ENCODE measurements at regions not wholly inside any gene's neighbourhood (a gene's known extent, or its start where the extent isn't known, plus 50 kb on each side); places are given as distances from the start of the nearest gene placed in this dataset.

DNA sequence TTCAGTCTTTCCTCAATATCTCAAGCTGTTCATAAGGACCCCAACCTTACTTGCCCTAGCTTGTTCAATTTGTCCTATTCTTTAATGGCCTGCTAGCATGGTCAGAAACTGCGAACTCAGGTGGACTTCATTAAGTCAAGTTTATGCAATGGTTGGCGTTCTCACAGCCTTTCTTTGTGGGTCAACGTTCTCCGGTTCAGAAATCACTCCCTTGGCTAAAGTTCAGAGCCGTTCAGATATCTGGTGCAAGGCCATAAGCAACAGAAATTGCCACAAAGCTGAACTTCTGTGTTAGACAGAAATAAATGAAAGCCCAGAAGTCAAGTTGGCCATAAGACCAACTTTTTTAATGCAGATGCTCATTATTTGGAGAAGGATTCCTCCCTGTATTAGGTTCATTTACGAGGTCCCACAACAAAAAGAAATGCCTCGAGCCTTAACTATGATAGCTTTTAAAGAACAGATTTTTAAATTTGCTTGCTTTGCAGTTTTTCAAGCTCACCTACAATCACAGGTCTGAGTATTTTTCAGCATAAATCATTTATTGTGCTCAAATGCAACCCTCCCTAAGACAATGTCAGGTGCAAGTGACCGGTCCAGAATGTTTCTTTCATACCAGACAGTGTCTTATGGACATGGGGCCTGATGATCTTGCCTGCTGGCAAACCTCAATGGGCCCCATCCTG is 140.2 kb upstream of the COL11A1 start:
- no peak for FAIRE-seq

DNA sequence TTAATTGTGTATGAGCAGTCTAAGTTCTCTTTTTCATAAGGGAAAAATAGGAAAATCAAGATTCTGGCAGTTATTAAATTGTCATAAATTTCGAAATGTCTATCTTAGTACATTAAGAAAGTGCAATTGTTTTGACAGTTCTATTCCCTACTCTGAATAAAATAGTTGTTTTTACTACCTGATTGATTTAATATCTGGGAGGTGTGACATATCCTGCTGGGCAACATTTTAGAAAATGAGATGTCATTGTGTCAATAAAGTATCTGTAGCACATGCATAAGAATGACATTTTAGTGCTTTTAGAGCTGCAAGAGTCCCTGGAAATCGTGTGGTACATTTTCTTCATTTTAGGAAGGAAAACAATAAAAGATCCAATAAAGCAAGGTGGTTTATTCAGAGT is 139.2 kb upstream of the COL11A1 start:
- no peak for FAIRE-seq

DNA sequence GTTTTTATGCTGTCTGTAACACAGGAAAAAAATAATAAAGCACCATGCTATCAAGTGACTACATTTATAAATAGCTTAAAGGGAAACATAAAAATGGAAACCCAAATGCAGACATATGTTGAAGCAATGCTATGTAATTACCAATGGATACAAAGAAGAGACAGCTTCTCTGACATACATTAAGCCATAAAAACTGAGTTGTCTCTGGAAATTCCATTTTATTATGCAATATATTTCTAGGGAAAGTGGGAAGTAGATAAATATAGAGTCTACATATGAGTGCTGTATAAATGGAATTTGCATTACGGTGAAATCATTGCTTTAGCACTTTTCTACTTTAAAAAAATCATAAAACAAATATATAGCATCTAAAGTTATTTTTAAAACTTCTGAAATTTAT is 135.2 kb upstream of the COL11A1 start:
- FAIRE-seq: no peak

DNA sequence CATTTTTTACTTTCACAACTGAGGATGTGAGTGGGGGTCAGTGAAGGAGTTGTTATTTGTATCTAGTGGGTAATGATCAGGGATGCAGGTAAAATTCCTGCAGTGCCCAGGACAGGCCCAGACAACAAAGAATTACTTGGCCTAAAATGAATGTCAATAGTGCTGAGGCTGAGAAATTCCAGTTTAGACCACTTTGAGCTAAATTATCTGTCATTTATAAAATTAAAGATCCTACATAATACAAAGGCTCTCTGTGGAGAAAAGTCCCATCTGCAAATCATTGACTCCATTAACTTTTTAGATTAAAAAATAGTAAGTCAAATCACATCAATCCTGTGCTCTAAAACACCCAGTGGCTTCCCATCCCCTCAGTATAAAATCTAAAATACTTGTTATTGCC is 130.7 kb upstream of the COL11A1 start:
- no peak for FAIRE-seq

DNA sequence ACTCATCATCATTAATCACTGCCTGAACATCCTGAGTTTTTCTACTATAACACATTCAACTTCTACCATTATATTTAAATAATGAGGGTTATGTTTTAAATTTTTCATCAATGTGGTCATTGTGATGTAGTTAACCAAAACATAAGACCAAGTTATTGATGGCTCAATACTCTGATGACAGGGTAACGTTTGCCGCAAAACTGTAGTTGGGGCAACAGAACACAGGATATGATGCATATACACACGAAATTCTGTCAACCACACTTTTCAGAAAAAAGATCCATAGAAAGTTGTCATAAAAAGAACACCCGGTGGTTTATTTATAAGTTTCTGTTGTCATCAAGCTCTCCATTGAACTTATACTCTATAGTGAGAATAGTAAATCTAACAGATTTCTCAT is 121.7 kb upstream of the COL11A1 start:
- no peak for FAIRE-seq

DNA sequence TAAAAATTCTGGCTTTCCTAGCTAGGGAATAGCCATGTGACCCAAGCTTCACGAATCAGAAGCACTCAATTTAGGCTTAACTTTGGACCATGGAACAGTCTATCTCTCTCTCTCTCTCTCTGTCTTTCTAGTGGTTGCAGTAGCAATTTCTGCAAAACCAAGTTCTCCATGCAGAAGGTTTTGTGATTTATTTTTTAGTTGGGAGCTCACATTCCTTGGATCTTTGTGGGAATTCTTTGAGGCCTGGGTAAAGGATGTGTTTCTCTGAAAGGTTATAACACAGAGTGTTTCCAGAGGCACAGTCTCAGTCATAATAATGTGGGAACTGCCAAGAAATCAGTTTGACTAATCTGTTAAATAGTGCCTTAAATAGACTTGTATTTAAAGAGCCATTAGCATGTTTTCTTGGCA is 112.3 kb upstream of the COL11A1 start:
- peak; percentile 82 for FAIRE-seq

DNA sequence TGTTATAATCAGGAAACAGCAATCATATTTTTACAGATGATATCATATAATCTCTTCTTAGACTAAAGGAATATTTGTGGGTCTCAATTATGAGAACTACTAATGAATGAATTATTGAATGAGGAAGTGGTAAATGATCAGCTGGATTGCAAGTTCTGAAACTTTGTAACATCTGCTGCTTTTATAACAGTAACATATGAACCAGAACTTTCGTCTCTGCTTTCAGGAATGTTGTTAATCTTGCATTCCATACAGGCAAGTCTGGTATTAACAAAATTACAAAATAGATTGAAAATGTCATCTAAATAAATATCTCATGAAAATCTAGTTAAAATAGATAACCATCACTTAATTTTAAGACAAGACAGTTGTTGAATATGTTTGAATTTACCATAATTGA is 110.5 kb upstream of the COL11A1 start:
- peak; percentile 71 for FAIRE-seq

DNA sequence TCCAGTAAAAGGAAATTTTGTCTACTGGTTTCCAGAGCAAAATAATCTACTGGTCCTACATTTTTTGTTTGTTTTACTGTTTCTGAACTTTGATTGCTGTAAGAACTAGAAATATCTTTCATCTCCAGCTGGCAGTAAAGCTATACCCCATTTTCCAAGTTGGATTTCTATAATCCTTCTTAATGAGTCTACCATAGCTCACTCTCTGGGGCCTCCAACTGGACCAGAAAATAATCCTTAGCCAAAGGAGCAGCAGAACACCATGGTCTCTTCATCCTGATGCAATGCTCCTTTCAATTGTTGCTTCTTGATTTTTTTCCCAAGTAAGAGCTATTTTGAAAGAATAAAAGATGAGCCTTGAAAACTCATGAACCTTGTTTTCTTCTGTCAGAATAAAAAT is 110.0 kb upstream of the COL11A1 start:
- FAIRE-seq: no peak

DNA sequence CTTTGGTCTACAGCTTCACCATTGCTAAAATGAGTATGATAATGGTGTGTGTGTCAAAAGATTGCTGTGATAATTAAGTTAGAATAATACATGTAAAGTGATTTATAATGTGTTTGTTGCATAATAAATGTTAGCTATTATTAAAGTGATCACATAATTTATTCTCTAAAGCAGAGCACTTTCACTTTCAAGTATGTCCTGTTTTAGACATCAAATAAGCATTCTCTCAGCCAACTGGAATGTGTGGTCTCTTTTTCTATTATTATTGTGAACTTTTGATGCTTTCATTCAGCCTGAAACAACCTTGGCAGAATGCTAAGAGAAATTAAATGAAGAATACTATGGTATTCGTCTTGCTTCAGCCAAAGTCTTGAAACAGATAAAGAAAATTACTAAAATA is 102.8 kb upstream of the COL11A1 start:
- FAIRE-seq: peak; percentile 26

DNA sequence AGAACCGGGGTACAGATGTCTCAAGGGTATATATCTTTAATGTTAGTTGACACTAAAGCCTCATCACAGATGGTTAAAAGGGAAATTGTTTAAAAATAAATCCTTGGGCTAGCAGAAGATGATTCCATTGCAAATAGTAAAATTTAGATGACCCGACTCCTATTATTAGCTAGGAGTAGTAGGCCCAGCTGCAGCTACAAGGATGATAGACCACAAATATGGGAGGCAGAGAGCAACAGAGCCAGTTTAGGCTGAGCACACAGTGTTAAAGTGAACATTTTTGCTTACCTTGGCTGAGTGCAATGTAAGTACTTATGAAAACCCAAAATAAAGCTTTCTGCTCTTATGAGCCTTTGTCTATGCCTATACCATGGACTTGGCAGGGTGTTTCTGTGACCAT is 100.5 kb upstream of the COL11A1 start:
- FAIRE-seq: no peak

DNA sequence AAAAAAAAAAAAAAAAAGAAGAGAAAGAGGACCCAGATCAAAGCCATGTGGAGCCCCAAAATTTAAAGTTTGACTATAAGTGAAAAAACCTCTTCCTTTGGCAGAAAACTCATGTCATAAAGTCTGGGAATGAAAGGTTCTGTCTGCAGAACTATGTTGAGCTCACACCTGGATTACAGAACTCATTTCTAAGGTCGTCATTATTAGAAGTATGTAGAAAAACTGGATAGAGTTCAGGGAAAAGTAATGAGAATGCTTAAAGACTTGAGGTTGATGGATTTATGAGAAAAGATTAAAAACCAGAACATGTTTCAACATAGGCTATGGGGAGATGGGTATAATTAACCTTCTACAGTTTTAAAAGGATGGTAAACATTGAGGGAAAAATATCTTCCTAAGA is 90.7 kb upstream of the COL11A1 start:
- FAIRE-seq: no peak

DNA sequence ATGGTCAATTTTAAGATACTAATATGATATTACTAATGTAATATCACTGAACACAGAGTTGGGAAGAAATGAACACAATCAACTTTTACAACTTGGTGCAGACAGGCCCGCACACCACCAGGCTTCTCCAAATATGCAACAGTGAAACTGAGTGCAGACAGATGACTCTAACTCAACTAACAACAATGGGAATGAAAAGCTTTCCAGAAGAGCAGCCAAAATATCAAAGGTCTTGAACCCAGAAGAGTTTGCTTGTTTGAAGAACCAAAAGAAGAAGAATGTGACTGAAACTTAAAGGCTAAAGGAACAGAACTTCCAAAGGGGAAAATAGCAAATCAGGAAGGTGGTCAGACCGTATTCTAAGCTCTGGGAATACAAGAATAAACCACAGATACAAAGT is 89.8 kb upstream of the COL11A1 start:
- FAIRE-seq: no peak

DNA sequence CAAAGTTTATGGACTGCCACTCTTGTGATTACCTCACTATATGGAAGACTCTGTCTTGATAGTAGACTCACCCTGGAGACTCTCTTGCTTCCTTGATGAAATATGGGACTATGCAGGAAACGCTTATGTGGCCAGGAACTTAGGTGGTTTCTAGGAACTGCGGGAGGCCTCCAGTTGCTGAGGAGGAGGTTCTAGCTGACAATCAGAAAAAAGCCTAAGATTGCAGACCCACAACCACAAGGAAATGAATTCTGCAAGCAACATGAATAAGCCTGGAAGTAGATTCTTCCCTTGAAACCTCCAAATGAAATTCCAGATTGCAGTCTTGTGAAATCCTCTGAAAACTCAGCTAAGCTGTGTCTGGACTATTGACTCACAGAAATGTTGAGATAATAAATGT is 88.9 kb upstream of the COL11A1 start:
- FAIRE-seq: no peak

DNA sequence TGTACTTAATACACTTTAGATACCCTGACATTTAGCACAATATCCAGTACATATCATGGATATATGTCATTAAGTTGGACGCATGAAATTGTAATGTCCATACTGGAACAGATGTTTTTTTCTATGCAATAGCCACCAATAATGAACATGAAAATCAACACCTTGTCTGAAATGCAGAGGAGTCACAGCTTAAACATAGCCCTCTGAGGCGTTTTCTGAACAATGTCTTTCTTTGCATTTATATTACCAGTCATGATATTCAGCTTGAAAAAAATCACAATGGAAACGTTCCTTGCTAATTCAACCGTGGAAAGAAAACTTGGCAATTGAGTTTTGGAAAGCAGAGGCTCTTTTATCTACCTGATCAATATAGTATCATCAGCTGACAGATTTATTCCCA is 86.7 kb upstream of the COL11A1 start:
- FAIRE-seq: no peak

DNA sequence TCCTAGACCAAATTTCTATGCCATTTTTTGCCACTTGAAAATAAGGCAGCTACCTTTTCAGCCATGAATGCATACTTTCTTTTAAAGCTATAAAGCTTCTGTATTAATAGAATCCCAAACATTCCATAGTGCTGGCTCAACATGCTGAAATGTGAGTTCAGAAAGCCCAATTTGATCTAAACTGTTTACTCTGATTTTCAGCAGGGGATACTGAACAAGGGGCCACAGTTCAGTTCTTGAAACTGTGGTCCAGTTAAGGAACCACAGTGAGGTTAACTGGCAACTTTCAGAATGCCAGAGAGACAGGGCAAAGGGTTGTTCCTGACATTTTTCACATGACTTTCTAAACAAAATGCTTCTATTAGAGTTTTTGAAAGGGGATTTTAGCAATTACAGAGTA is 85.7 kb upstream of the COL11A1 start:
- no peak for FAIRE-seq

DNA sequence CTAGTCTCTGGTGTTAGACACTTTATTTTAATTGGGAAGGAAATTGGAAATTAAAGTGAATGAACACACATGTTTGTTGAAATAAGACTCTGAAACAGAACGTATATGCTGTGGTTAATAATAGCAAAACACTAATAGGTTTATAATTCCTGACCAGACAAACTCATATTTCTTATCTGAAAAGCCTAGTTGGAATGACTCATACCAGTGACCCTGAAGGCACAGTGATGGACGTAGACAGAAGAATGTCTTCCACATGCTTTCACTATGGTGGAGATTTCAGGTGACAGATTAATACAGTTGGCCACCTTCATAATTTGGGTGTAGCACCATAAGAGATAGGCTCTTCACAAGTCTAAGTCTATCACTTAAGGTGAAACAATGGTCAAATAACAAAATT is 83.0 kb upstream of the COL11A1 start:
- no peak for FAIRE-seq

DNA sequence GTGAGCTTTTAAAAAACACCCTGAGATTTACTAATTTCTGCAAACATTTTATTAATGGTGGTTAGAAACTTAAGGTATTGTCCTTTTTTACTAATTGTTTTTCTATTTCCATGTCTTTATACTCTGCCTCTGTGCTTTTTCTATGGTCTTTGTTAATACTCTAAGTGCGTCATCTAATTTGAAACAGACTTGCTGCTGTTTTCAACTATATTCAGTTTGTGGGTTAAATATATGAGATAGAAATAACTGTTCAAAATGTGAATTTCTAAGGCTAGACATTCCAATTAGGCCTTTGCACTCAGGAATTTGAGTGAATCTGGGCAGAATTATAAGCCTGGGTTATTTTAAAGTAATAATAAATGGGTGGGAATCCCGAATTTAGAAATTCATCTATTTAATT is 82.4 kb upstream of the COL11A1 start:
- FAIRE-seq: no peak

DNA sequence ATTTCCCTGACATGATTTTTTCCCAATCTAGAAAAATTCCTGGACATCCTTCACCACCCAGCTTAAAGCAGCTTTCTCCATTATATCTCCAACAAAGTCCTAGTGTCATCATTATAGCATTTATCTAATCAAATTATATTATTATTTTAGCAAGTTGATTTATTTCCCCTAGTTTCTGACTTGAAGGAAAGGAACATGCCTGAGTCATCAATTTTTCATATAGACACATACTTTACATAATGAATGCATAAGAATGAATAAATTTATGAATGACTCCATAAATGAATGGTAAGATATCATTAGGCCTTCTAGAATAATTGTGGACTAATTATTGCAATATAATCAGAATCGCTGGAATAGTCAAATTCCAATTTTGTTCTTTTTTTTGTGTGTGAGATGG is 79.4 kb upstream of the COL11A1 start:
- FAIRE-seq: no peak

DNA sequence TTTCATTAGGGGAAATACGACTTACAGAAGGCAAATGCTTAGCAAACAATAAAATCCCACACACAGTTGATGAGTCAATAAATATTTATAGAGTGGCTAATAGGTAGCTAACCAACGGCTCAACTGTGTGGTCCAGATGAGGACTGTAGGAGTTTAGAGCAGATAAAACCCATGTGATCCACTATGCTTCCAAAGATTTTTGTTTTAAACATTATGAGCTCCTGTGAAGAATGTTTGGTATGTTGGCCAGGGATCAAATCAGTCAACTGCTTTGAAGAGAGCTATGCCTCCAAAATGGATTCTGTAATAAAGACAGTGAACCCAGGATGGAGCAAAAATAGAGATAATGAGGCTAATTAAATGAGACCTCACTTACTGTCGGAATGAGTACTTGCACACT is 72.3 kb upstream of the COL11A1 start:
- FAIRE-seq: peak; percentile 97

DNA sequence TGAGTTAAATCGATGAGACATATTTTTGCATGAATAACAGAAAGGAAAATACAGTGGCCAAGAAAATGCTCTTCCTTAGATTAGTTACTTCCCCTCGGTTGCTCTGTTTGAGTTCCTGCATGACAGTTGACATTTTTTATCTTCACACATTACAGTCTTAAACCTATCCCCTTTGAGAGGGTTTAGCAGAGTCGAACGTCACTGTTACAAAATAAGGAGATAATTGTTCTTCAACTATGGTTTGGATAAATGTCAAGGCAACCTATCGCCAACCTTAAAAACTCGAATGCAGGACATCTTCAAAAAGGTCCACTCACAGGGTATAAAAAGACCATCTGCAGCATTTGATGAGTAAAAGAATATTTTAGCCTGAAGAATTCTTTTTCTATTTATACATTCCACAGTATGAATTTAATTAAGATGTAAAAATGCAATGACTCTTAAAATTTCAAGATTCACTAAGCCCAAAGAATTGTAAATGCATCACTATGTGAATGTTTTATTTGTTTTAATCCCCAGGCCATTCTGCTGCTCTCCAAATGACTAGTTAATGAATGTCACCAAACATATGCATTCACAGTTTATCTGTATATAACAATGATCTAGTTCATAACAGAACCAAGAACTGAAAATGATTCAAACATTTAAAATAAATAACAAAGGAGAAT is 68.9 kb upstream of the COL11A1 start:
- peak; percentile 72 for FAIRE-seq

DNA sequence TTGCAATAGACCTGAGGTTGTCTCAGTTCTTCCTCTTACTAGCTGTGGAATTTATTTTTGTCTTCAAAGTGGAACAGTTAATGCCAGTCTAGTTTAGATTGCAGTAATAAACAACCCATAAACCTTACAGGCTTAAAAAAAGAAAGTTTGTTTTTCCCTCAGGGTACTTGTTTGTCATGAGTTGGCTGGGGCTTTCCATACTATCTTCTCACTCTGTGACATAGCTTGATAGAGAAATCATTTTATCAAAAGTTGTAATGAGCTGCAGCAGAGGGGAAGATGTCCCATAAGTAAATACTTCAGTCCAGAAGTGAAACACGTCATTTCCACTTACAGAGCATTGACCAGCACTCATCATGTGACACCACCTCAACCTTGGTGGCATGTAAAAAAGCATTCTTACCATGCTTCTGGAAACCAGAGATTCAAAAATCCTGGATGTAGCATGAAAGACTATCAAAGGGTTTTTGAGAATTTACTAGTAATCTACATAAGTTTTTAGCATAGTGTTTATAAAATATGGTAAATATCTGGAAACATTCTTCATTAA is 62.8 kb upstream of the COL11A1 start:
- FAIRE-seq: no peak

DNA sequence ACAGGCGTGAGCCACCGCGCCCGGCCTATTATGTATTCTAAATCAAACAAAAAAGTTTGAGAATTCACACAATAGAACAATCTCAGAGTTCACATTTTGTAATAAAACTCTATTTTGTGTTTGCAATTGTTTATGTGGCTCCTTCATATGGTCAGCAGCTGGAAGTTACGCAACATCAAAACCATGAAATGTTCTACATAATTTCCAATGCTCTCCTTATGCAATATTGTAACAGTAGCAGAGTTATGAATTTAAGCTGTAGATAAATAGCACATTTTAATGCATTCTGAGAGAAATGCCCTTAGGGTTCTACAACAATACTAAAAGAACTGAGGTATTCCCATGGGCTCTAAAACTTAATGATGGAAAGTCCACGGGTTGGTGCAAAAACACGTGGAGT is 62.3 kb upstream of the COL11A1 start:
- no peak for FAIRE-seq

DNA sequence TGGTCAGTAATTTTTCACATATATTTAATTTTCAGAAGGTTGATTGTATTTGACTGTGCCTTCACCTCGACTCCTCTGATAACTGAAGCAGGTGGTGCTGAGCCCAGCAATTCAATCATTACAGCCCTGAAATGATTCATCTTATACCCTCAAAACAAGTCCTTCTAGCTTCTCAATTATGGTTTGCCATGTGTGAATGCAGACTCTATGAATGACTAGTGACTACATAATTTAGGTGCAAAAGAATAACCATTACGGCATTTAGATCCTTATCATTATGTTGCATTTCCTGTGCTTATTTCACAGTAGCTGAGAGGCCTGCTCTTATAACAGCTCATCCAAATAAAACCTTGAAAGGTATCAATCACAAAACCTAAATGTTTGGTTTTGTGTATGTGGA is 54.0 kb upstream of the COL11A1 start:
- FAIRE-seq: no peak

DNA sequence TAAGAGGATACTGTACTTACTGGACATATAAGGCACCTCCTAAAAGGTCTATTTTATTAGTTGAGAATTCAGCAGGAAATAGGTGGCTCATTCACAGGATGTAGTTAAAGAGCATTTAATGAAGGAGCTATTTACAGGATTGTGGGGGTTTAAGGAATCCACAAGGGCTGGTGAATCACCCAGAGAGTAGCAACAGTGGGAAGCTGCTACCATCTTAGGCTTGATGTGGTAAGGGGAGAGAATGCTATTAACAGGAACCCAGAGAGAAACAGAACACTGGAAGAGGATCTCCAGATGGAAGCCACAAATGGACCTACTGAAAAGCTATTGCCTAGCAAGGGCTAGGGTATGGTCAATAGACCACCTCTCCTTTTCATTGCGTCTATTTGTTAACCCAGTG is 52.0 kb upstream of the COL11A1 start:
- no peak for FAIRE-seq
